Retinal pigment epithelial cell (primary cell): ENCODE measurements at regions not wholly inside any gene's neighbourhood (a gene's known extent, or its start where the extent isn't known, plus 50 kb on each side); places are given as distances from the start of the nearest gene placed in this dataset.
"Not testable (repeated sequence)": the region's sequence is repeated elsewhere in the genome, so short reads cannot be mapped to it uniquely, and the experiment has no call there.

Experiments used
- DNase-seq: peaks from one replicate; pipeline ENCODE4 v3.0.0-alpha.2; 2010; ENCODE audit warnings: low read depth
- H3K4me3 ChIP-seq: 2 replicates; pipeline ENCODE4 v1.5.1; 2011; ENCODE audit warnings: mild to moderate bottlenecking, low read length, control low read depth, moderate library complexity
- CTCF ChIP-seq: conservative IDR thresholded peaks from 2 replicates; pipeline ENCODE4 v1.5.1; 2011; ENCODE audit warnings: low read depth, low read length, control low read depth, inconsistent platforms

DNA sequence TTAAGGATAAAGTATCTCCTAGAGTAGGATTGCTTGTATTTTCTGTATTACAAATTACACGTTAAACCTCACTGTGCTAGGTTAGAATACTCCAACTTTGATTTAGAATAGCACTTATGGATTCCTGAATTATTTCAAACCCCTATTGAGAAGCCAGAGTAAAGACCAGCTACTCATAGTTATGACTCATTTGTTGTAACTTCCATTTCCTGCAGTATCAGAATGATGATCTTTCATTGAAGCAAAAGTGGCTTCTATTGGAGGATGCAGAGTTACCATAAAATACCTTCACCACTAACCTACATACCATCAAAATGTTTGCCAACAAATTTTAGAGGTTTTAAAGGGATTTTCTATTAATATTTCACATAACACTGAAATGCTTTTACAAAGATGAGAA lies 1322.7 kb upstream of the ALCAM start:
- no peak for DNase-seq
- no peak for TF ChIP-seq CTCF
- H3K4me3 ChIP-seq: no peak overlapping the region

- peak; percentile 2 for DNase-seq
- no peak for TF ChIP-seq CTCF
- no peak overlapping the region for H3K4me3 ChIP-seq
Measured at GRCh38 chr3:104066658-104067057, 1300.1 kb upstream of the ALCAM start.

DNA sequence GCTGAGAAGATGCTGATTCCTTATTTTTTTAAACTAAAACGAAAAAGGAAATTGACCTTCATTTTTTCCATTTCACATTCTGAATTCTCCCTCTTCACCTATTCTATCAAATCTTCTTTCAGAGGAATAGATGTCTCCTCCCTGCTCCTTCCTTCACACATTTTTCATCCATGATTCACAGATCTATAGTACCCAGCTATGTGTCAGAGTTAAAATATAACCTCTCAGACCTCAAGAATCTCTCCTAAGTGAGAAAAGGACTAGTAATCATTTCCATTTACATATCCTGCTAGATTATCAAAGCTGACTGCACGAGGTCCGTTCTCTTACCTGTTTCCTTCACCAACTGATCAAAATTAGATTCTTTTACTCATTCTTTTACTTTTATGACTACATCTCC lies 1297.6 kb upstream of the ALCAM start:
- DNase-seq: no peak
- TF ChIP-seq CTCF: no peak
- no peak overlapping the region for H3K4me3 ChIP-seq

- H3K4me3 ChIP-seq: no peak overlapping the region
- no peak for TF ChIP-seq CTCF
- DNase-seq: no peak
Measured at GRCh38 chr3:104070906-104071305, 1295.8 kb upstream of the ALCAM start.

DNA sequence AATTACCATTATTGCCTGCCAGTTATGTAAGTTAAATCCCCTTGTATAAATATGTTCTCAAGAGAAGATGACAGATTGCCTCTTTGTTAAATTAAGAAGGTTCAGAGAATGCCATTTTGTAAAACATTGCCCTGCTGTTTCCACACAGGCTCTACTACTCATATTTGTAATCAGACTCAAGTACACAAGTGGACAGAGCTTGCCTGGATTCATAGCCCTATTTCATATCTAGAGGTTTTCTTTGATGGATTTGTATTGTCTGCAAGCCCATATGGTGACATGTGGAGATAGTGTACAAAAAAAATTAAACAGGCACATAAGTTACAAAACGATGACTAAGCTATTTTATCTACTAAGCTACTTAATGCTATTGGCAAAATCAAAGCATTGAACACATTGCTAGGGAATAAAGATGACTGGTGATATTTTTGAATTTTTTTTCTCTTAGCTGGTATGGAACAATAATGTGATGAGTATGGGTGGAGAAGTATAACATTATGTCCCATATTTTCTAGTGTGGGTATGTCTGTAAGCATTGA lies 1286.6 kb upstream of the ALCAM start:
- no peak for DNase-seq
- TF ChIP-seq CTCF: no peak
- no peak overlapping the region for H3K4me3 ChIP-seq

DNA sequence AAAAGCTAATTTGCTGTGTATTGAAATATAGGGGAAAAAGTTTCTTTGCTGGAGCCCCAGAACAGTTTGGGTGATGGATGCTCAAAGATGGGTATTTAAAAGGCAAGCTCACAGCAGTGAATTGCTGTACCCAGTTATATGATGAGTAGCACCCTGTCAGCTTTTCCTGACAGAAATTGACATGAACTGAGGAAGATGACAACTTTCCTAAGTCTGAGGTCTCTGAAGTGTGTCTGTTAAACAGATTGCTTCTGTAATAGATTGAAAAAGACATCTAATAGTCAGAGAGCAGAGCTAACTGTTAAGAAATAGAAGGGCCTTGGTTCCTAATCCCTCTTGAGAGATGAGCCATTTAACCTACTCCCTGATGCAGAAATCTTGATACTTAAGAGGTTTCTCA lies 1278.0 kb upstream of the ALCAM start:
- H3K4me3 ChIP-seq: no peak overlapping the region
- DNase-seq: no peak
- no peak for TF ChIP-seq CTCF

DNA sequence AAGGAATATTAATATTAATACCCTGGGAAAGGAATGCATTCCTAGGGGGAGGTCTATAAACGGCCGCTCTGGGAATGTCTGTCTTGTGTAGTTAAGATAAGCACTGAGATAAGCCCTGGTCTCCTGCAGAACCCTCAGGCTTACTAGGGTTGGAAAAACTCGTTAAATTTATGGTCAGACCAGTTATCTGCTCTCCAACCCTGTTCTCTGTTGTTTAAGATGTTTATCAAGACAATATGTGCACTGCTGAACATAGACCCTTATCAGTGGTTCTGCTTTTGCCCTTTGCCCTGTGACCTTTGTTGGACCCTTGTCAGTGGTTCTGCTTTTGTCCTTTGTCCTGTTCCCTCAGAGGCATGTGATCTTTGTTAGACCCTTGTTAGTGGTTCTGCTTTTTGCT lies 1276.7 kb upstream of the ALCAM start:
- H3K4me3 ChIP-seq, DNase-seq: not testable (repeated sequence)

- no peak overlapping the region for H3K4me3 ChIP-seq
- no peak for DNase-seq
- no peak for TF ChIP-seq CTCF
Measured at GRCh38 chr3:104101736-104102135, 1265.0 kb upstream of the ALCAM start.
